Choroid plexus epithelial cell (primary cell): ENCODE measurements at regions not wholly inside any gene's neighbourhood (a gene's known extent, or its start where the extent isn't known, plus 50 kb on each side); places are given as distances from the start of the nearest gene placed in this dataset.

ENCODE experiments used
- DNase-seq: peaks from one replicate; pipeline ENCODE4 v3.0.0-alpha.2; 2010; ENCODE audit warnings: low read depth
- H3K4me3 ChIP-seq: 2 replicates; pipeline ENCODE4 v1.5.1; 2011; ENCODE audit warnings: low read depth, mild to moderate bottlenecking, control low read depth, low read length, moderate library complexity
- CTCF ChIP-seq: conservative IDR thresholded peaks from 2 replicates; pipeline ENCODE4 v1.5.1; 2011; ENCODE audit warnings: low read depth, mild to moderate bottlenecking, control low read depth, inconsistent platforms, low read length, moderate library complexity

- TF ChIP-seq CTCF = no peak
- DNase-seq = no peak
Observed at GRCh38 chr6:109230453-109230852, 135.1 kb downstream of the CEP57L1 start.

GRCh38 chr6:109229536-109229935, 134.2 kb downstream of the CEP57L1 start:
- no peak for TF ChIP-seq CTCF
- no peak for DNase-seq
- no peak overlapping the region for H3K4me3 ChIP-seq

More at GRCh38 chr6:109230453-109230852, 135.1 kb downstream of the CEP57L1 start:
- no peak overlapping the region for H3K4me3 ChIP-seq

GRCh38 chr6:109227646-109228045, 132.3 kb downstream of the CEP57L1 start:
- TF ChIP-seq CTCF = no peak
- H3K4me3 ChIP-seq = no peak overlapping the region
- no peak for DNase-seq

DNA sequence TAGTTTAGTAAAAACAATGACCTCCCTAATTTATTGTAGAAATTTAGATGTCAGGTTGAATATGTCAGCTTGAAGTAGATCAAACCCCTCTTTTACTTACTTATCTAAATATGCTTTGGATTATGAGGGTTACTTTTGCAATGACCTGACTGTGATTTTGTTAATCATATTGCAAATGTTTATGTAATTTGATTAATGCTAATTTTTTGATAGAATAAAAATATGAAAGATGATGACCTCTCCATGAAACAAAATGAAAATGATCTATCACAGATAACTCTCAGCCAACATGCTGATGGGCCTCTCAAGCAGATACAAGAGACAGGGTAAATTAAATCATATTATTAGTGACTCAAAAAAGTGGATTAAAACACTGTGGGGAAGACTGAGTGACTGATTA, 131.0 kb downstream of the CEP57L1 start:
- H3K4me3 ChIP-seq = no peak overlapping the region
- no peak for TF ChIP-seq CTCF
- DNase-seq = no peak

DNA sequence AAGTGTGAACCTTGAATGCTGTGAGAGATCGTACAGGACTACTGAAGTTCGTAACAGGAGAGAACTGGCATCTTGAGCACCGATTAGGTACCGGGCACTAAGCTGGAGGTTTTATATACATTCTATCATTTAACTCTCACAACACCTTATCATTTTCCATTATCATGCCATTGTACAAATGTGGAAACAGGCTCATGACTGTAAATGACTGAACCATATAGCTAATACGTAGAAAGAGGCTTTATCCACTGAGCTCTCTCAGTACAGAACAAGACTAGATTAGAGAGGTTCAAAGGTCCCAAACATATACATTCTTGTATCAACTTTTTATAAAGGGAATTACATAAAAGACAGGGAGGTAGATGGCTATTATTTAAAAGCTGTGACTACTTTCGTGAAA, 130.6 kb downstream of the CEP57L1 start:
- DNase-seq = no peak
- H3K4me3 ChIP-seq = no peak overlapping the region
- TF ChIP-seq CTCF = no peak

GRCh38 chr6:109224994-109225393, 129.7 kb downstream of the CEP57L1 start:
- H3K4me3 ChIP-seq = no peak overlapping the region
- DNase-seq = no peak
- TF ChIP-seq CTCF = no peak

- H3K4me3 ChIP-seq = no peak overlapping the region
- no peak for TF ChIP-seq CTCF
- no peak for DNase-seq
Observed at GRCh38 chr6:109224107-109224875, 129.0 kb downstream of the CEP57L1 start.
